Stimulated activated CD4-positive, alpha-beta T cell treated with anti-CD3 and anti-CD28 coated beads, TNF-alpha, amount 100 ng/mL, for 4 hours (primary cell): ENCODE measurements at regions not wholly inside any gene's neighbourhood (a gene's known extent, or its start where the extent isn't known, plus 50 kb on each side); places are given as distances from the start of the nearest gene placed in this dataset.

Experiments used
- DNase-seq, 3 experiments: peaks; one replicate each; pipeline ENCODE4 v3.0.0-alpha.2; 2020; ENCODE audit warnings: low read depth in 3 of 3

DNA sequence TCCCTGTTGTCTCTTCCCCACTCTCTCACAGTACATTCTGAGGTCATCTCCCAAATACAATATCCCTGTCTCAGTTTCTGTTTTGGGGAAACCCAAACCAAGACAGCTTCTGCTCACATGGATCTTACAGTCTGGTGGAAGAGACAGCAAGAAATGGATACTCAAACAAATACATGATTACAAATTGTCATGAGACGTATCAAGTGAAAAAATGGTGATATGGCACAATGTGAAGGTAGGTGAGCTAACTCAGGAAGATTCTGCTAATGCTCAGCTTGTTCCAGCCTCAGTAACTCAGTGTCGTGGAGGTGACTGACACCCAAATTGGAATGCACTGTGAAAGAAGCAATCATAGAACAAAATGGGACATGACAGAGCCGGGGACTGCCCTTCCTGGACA lies 68.3 kb downstream of the CHST1 start:
- DNase-seq: no peak

DNA sequence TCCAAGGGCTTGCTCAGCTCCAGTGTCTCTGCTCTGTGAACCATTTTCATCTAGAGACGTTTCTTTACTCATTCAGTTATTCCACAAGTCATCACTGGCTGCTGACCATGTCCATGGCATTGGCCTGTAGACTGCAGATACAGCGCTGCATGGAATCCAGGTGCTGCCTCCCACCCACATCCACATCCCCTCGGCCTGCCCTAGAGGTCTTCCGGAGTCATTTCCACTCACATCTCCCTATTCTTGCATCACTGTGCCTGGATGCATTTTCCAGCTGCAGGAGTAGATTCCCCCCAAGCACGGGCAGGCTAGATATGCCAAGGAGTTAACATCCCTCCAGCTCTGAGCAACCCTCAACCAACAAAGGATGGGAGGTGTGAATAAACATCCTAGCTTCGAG lies 68.9 kb downstream of the CHST1 start:
- DNase-seq: no peak

GRCh38 chr11:45593992-45594391 lies 71.4 kb downstream of the CHST1 start:
- no peak for DNase-seq

DNA sequence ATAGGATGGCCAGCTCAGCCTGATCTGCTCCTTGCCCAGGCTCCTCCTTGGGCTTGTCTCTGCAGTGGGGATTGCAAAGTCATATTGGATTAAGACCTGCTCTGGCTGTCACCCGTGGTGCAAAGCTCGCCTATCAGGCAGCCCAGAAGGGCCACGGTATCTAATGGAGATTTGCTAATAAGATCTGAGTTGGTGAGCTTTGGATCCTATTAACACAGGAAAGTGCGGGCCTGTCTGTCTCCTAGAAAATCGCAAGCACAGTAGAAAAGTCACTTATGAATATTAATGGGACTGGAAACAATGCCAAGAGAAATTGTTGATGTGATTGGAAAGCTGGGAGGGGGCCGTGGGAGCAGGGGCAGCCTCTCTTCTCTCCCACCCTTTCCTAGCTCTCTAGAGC lies 72.8 kb downstream of the CHST1 start:
- DNase-seq: no peak

GRCh38 chr11:45590743-45591142 lies 74.7 kb downstream of the CHST1 start:
- no peak for DNase-seq

DNA sequence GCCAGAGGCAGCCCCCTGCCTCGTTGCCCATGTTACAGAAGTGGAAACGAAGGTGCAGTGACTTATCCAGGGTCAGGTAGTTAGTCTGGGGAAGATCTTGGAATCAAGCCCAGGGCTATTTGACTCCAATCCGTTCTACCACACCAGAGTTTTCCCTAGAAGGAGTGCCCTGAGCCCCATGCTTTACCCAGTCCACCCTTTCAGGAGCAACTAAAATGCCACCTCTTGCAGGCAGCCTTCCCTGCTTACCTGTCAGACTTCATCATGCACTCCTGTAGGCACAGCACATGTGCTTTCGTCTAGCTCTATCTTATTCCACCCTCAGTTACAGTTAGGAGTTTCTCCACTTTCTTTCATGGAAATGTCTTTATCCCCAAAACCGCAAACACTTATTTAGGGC lies 80.2 kb downstream of the CHST1 start:
- no peak for DNase-seq

DNA sequence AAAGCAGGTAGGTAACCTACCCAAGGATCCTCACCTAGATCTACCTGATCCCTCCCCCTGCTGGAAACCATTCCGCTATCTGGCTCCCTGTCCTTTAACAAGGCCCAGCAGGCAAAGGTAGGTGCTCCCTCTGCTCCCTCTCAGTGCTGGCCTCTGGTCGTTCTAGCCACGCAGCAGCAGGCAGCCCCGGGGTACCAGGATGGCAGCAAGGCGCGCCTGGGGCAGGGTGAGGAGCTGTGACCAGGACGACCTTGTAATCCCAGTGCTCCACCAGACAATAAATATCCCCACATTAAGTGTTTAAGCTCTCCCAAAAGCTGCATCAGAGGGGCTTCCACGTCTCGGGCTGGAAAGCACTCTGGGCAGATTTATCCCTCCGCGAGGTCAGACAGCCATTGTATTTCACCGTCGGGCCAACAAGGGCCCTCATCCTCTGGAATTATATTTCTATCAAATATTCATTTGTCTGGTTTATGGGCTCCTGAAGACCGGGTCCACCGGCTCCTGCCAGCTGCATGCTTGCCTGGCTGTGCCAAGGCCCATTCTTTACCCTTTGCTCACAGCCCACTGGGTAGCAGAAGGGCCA lies 81.3 kb downstream of the CHST1 start:
- DNase-seq: no peak

- DNase-seq: no peak
Measured at GRCh38 chr11:45580399-45580798, 85.0 kb downstream of the CHST1 start.

- DNase-seq: no peak
Measured at GRCh38 chr11:45578316-45578715, 87.1 kb downstream of the CHST1 start.

- DNase-seq: no peak
Measured at GRCh38 chr11:45577752-45578151, 87.7 kb downstream of the CHST1 start.

DNA sequence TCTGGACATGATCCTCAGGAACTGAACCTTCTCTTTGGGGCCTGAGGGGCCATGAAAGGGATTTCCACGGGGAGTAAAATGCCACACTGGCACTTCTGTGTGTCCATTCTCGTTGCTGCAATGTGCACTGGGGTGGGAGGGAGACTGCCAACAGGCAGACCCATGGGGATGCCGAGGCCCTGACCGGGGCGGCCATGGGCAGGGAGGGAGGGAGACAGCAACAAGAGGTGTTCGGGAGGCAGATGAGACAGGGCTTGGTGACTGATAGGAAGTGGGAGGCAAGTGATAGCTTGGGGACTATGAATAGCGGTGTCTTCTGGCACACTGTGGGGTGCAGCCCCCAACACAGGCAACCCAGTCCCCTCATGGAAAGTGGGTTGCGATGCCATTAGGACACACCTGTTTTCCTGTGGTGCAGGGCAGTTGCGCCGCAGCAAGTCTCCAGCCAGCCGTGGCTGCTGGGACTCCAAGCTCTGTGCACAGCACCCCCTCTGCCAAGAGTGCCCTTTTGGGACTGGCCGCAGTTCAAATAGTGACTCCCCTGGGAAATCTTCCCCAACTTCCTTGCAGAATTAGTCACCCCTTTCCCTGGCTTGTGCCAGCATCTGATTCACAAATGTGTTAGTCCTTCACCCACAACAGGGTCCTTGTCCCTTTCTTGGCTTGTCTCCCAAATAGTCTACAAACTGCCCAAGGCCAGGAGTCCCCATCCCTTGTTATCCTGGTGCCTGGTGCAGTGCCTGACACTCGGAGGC lies 88.8 kb downstream of the CHST1 start:
- no peak for DNase-seq

DNA sequence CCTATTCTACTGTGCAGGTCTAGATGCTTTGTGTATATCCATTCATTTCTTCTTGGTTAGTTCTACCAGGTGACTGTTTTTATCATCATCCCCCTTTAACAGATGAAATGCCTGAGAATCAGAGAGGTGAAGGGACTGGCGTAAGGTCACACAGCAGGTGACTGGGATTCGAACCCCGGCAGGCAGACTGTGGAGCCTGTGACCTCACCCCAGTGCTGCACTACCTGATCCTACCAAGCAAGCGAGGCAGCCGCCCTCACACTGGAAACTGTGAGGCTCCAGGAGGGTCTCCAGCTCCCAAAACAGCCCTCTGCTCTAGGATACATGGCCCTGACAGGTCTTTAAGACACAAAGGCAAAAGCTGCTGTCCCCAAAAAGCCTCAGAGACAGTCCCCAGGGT lies 91.7 kb downstream of the CHST1 start:
- no peak for DNase-seq

DNA sequence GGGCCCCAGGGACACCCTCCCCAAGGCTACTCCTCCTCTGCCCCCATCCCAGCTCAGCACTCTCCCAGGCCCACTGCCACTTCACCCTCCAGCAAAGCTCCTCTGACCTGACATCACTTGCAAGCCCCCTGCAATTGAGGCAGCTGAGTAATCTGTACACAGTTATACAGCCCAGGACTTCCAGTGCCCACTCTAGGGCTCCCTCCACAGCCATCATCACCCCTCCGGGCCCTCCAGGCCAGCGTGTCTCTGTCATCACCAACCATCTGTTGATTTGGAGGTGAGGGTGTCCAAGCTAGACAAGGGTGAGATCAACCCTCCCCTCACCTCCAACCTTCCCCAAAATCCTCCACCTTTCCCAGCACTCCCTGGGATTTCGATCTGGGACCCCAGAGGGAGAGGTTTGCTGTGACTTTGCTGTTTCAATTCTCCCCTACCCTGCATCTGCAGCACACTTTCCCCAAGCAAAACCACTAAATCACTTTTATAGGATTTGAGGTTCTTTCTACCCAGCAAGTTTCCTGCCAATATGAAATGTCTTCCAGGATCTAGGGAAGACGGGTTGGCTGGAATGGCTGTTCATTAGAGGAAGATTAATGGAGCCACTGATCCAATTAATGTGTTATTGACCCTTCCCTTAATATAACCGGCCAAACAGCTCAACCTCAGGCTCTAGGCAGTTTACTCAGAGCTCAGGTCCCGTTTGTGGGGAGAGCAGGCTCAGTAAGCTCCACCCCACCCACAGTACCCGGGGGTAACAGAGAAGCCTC lies 92.9 kb downstream of the CHST1 start:
- no peak for DNase-seq

- no peak for DNase-seq
Measured at GRCh38 chr11:45569776-45570175, 95.6 kb downstream of the CHST1 start.

GRCh38 chr11:45568049-45568448 lies 97.4 kb downstream of the CHST1 start:
- no peak for DNase-seq

GRCh38 chr11:45565446-45565988 lies 99.9 kb downstream of the CHST1 start:
- DNase-seq: no peak

DNA sequence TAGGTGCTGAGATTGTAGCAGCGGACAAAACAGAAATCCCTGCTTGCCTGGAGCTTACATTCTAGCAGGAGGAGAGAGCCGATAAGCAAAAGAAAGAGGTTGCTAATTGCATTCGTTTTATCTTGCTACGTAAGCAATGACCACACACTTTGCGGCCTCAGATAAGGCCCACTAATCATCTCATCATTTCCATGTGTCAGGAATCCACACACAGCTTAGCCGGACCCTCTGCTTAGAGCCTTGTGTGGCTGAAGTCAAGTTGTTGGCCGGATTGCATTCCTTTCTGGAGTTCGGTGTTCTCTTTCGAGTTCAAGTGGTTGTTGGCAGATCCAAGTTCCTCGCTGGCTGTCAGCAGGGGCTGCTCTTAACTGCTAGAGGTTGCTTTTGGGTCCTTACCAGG lies 101.6 kb downstream of the CHST1 start:
- no peak for DNase-seq

- no peak for DNase-seq
Measured at GRCh38 chr11:45563171-45563570, 102.3 kb downstream of the CHST1 start.

GRCh38 chr11:45560913-45561281 lies 104.5 kb downstream of the CHST1 start:
- no peak for DNase-seq

DNA sequence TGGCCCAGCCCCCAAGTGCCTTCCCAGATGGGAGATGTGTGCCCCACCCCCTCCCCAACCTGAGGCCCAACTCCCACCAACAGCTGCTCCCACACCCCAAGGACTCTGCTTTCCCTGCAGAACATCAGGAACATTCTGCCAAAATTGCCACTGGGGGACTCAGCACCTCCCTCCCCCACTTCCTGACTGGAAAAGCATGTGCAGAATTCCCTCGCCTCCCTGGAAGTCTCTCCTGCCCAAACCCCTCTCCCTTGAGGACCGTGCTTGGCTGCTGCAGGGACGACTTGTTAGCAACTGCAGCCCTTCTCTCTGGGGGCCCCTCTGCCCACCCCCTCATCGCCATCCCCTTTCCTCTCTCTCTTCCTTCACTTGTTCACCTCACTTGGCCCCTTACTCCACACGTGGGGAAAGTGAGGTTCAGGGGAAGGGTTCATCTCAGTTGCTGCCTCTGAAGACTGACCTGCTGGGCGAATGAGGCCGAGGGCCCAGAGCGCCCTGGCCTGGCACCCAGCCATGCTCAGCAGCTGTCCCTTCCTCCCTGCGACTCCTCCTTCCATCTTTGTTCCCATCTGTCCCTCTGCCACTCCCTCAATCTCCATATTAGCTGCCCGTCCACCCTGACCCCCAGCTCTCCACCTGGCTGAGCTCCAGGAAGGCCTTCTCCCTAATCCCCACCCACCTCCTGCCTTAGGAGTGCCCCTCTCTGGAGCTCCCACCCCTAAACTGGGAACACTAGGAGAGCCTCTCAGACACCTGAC lies 105.1 kb downstream of the CHST1 start:
- no peak for DNase-seq

DNA sequence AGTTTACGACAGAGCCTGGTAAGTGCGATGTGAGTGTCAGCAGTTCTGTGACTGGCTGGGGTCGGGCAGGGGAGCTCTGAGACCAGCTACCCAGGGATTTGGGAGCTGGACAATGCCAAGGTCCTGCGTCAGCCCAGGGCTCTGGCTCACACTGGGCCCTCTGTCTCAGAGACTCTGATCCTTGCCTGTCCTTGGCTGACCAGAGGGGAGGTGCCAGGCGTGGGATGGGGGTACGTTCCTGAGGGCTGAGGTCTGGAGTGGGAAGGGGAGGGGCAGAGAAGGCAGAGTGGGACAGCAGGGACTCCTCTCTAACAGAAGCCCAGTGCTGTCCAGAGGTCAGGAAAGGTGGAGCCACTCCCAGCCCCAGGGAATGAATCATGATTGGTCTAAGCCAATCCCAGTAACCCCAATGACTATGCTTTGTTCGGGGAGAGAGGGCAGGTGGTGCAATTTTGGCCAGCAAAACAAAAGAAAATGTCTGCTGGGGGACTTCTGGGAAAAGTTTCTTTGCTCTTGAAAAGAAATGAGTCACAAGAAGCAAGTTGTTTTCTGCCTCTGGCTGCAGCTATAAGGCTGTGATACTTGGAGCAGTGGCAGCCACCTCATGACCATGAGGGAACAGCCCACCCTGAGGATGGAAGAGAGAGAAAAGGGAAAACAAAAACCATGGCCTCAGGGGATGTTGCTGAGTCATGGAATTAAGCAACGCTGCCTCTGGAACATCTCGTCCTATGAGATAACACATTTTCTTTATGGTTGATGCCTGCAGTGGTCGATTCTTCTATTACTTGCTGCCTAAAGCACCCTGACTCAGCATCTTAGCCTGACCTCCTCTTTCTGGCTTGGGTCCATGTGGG lies 108.3 kb downstream of the CHST1 start:
- DNase-seq: no peak
